Eye (tissue), 1 donor: ENCODE measurements at regions not wholly inside any gene's neighbourhood (a gene's known extent, or its start where the extent isn't known, plus 50 kb on each side); places are given as distances from the start of the nearest gene placed in this dataset.

ENCODE experiments used
- DNase-seq: peaks from one replicate; pipeline ENCODE4 v3.0.0-alpha.2; 2015

GRCh38 chrX:94361241-94361640, 687.2 kb downstream of the FAM133A start:
- DNase-seq: no peak

GRCh38 chrX:94365736-94366135, 691.7 kb downstream of the FAM133A start:
- DNase-seq: no peak

- no peak for DNase-seq
Observed at GRCh38 chrX:94366616-94367015, 692.6 kb downstream of the FAM133A start.

- DNase-seq: no peak
Observed at GRCh38 chrX:94389044-94389443, 715.0 kb downstream of the FAM133A start.

- DNase-seq: no peak
Observed at GRCh38 chrX:94400488-94400887, 726.5 kb downstream of the FAM133A start.

- DNase-seq: no peak
Observed at GRCh38 chrX:94401426-94401825, 727.4 kb downstream of the FAM133A start.

GRCh38 chrX:94414746-94415145, 740.7 kb downstream of the FAM133A start:
- DNase-seq: no peak

GRCh38 chrX:94418065-94418464, 744.1 kb downstream of the FAM133A start:
- DNase-seq: no peak

GRCh38 chrX:94424456-94424855, 750.5 kb downstream of the FAM133A start:
- no peak for DNase-seq

- DNase-seq: no peak
Observed at GRCh38 chrX:94430091-94430490, 756.1 kb downstream of the FAM133A start.

- DNase-seq: no peak
Observed at GRCh38 chrX:94435799-94436198, 761.8 kb downstream of the FAM133A start.

- no peak for DNase-seq
Observed at GRCh38 chrX:94454159-94454558, 780.2 kb downstream of the FAM133A start.

- no peak for DNase-seq
Observed at GRCh38 chrX:94454606-94455005, 780.6 kb downstream of the FAM133A start.

GRCh38 chrX:94455782-94456181, 781.8 kb downstream of the FAM133A start:
- no peak for DNase-seq

GRCh38 chrX:94492541-94492940, 818.5 kb downstream of the FAM133A start:
- no peak for DNase-seq

- no peak for DNase-seq
Observed at GRCh38 chrX:94493405-94493804, 819.4 kb downstream of the FAM133A start.

- DNase-seq: no peak
Observed at GRCh38 chrX:94511564-94511963, 837.6 kb downstream of the FAM133A start.

- no peak for DNase-seq
Observed at GRCh38 chrX:94515009-94515408, 841.0 kb downstream of the FAM133A start.

GRCh38 chrX:94524867-94525266, 850.9 kb downstream of the FAM133A start:
- no peak for DNase-seq

GRCh38 chrX:94545722-94546121, 871.7 kb downstream of the FAM133A start:
- no peak for DNase-seq

GRCh38 chrX:94551831-94552230, 877.8 kb downstream of the FAM133A start:
- DNase-seq: no peak

GRCh38 chrX:94560930-94561329, 886.9 kb downstream of the FAM133A start:
- DNase-seq: no peak

GRCh38 chrX:94576367-94577004, 902.5 kb downstream of the FAM133A start:
- no peak for DNase-seq

GRCh38 chrX:94600077-94600476, 926.1 kb downstream of the FAM133A start:
- DNase-seq: no peak

- no peak for DNase-seq
Observed at GRCh38 chrX:94612140-94612539, 938.1 kb downstream of the FAM133A start.
